Esophagus muscularis mucosa (tissue), 4 donors: ENCODE measurements at regions not wholly inside any gene's neighbourhood (a gene's known extent, or its start where the extent isn't known, plus 50 kb on each side); places are given as distances from the start of the nearest gene placed in this dataset.

ENCODE experiments used
- DNase-seq: peaks from one replicate; pipeline ENCODE4 v3.0.0-alpha.2; 2017; ENCODE audit errors: extremely low spot score
- H3K27ac ChIP-seq, 4 donors: fragments of 200-600 bp; sonication (generic); replicated peaks in 1 of 4; 1 replicate in 3 of 4; 2 replicates in 1 of 4; pipeline ENCODE4 v1.5.1; 2016 to 2019; ENCODE audit warnings: mild to moderate bottlenecking in 1 of 4
- H3K27me3 ChIP-seq, 4 donors: fragments of 200-600 bp; sonication (generic); one replicate each; pipeline versions ENCODE4 v1.5.1 to v1.6.0; 2016 to 2019
- H3K36me3 ChIP-seq, 4 donors: fragments of 200-600 bp; sonication (generic); one replicate each; pipeline ENCODE4 v1.5.1; 2016 to 2019
- H3K4me1 ChIP-seq, 4 donors: fragments of 200-600 bp; sonication (generic); one replicate each; pipeline ENCODE4 v1.5.1; 2016 to 2019
- H3K4me3 ChIP-seq, 4 donors: fragments of 200-600 bp; sonication (generic); 1 replicate in 2 of 4; 2 replicates in 2 of 4; pipeline ENCODE4 v1.5.1; 2016 to 2019; ENCODE audit warnings: mild to moderate bottlenecking in 4 of 4, moderate library complexity in 1 of 4
- H3K9me3 ChIP-seq, 4 donors: fragments of 200-600 bp; sonication (generic); 1 replicate in 3 of 4; 2 replicates in 1 of 4; pipeline ENCODE4 v1.5.1; 2016 to 2019
- EP300 ChIP-seq: sonication (generic); formaldehyde crosslinking; IDR thresholded peaks from one replicate; pipeline ENCODE4 v1.6.1; 2017; ENCODE audit warnings: antibody characterized with exemption
- POLR2A ChIP-seq: fragments of 450-650 bp; IDR thresholded peaks from one replicate; pipeline ENCODE4 v1.6.1; 2017; ENCODE audit warnings: antibody characterized with exemption, moderate library complexity, mild to moderate bottlenecking, low read depth
- POLR2AphosphoS5 ChIP-seq, 2 donors: sonication (generic); formaldehyde crosslinking; IDR thresholded peaks; one replicate each; pipeline ENCODE4 v1.6.1; 2017; ENCODE audit warnings: antibody characterized with exemption in 2 of 2
- WGBS: methylation state at CpG from one replicate; pipeline ENCODE4 v1.1.5; 2018; 5-methylcytosine and 5-hydroxymethylcytosine counted together
- intact Hi-C: fragments of 100-400 bp; cut with DNase I; formaldehyde crosslinking; loops from one replicate; pipeline ENCODE4 v1.15.1; 2023
- TF ChIP-seq, protein P1 (sequence below), 3 experiments: fragments of 200-600 bp in 2 of 3; fragments of 450-650 bp in 1 of 3; sonication (generic) in 2 of 3; IDR thresholded peaks; one replicate each; pipeline ENCODE4 v1.5.1; 2017 to 2019; ENCODE audit warnings: antibody characterized with exemption in 3 of 3, mild to moderate bottlenecking in 2 of 3, moderate library complexity in 1 of 3

DNA sequence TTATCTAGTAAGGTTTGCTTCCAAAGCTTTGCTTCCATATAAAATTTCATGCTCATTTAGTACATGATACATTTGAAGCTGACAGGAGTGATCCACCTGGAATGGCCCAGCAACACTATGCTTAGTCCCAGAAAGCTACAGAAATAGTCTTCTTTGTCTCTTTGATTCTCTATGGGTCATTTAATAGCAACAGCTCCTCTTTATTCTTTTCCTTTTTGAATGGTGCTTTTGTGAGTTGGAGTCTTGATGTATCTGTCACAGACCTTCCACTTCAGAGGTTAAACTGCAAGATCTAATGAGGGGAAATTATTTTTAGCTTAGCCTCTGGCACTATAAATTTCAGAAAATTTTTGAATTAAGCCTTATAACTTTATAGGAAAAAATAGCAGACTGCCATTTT lies 509.5 kb downstream of the KCNA4 start:
- Histone ChIP-seq H3K4me1 (no peaks in the 10 kb centered on the region), H3K27me3 (no peaks in the 10 kb centered on the region), H3K4me3 (no peak overlapping the region), H3K27ac (no peak overlapping the region), H3K9me3 (no peaks in the 10 kb centered on the region), H3K36me3 (no peaks in the 10 kb centered on the region)
- no peak for DNase-seq
- TF ChIP-seq EP300: no peak
- no peak for TF ChIP-seq POLR2A
- TF ChIP-seq, protein P1, sequence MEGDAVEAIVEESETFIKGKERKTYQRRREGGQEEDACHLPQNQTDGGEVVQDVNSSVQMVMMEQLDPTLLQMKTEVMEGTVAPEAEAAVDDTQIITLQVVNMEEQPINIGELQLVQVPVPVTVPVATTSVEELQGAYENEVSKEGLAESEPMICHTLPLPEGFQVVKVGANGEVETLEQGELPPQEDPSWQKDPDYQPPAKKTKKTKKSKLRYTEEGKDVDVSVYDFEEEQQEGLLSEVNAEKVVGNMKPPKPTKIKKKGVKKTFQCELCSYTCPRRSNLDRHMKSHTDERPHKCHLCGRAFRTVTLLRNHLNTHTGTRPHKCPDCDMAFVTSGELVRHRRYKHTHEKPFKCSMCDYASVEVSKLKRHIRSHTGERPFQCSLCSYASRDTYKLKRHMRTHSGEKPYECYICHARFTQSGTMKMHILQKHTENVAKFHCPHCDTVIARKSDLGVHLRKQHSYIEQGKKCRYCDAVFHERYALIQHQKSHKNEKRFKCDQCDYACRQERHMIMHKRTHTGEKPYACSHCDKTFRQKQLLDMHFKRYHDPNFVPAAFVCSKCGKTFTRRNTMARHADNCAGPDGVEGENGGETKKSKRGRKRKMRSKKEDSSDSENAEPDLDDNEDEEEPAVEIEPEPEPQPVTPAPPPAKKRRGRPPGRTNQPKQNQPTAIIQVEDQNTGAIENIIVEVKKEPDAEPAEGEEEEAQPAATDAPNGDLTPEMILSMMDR (IDR thresholded peaks at IDR 0.05): no peak
- no peak for TF ChIP-seq POLR2AphosphoS5 (IDR thresholded peaks at IDR 0.05)
- intact Hi-C loops: no loop called here

- no peaks in the 10 kb centered on the region for H3K4me1 ChIP-seq
- WGBS: 85% methylated on average over 3 of the region's 3 CpGs
- no peaks in the 10 kb centered on the region for H3K27me3 ChIP-seq
- H3K4me3 ChIP-seq: no peak overlapping the region
- H3K27ac ChIP-seq: no peak overlapping the region
- no peak for TF ChIP-seq POLR2AphosphoS5 (IDR thresholded peaks at IDR 0.05)
- TF ChIP-seq, protein P1 (IDR thresholded peaks at IDR 0.05): no peak
- TF ChIP-seq POLR2A: no peak
- no peak for TF ChIP-seq EP300
- intact Hi-C loops: no loop called here
- H3K36me3 ChIP-seq: no peaks in the 10 kb centered on the region
- DNase-seq: no peak
- no peaks in the 10 kb centered on the region for H3K9me3 ChIP-seq
These were observed 521.2 kb downstream of the KCNA4 start for GRCh38 chr11:29495676-29496075.

DNA sequence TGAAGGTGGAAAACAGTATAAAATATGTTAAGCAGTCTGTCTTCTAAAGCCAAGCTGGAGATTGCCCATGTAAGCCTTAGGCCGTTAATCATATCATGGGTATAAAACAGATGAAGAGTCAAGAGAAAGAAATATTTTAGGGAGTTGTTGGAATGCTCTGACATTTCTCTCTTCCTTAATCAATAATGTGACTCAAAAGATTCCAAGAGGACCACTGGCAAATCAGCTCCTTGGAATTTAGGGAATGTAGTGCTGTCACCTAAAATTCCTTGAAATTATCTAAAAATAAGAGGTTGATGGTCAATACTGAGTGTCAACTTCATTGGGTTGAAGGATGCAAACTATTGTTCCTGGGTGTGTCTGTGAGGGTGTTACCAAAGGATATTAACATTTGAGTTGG lies 525.9 kb downstream of the KCNA4 start:
- Histone ChIP-seq H3K9me3 (no peaks in the 10 kb centered on the region), H3K4me3 (no peak overlapping the region), H3K27me3 (no peaks in the 10 kb centered on the region), H3K36me3 (no peaks in the 10 kb centered on the region), H3K27ac (no peak overlapping the region), H3K4me1 (no peaks in the 10 kb centered on the region)
- WGBS: 94% methylated on average over 1 of the region's 1 CpG
- no peak for DNase-seq
- TF ChIP-seq POLR2A (no peak), POLR2AphosphoS5 (IDR thresholded peaks at IDR 0.05) (no peak), EP300 (no peak)
- TF ChIP-seq, protein P1 (IDR thresholded peaks at IDR 0.05): no peak
- intact Hi-C loops: no loop called here

DNA sequence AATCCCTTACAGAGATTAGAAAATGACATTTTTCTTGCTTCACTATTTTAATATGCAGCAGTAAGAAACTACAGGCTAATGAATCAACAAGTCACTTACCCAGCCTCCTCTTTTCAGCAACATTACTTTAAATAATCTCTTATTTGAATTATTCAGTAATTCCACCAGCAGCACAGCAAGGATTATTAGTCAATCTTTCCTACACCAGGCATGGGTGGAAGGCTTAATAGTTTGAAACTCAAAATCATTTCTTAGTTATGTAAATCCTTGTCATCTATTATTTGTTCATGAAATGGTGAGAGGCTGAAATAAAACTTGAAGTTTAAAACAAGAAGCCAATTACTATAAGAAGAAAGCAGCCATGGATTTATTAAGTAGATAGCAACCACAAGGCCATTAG lies 530.5 kb downstream of the KCNA4 start:
- Histone ChIP-seq H3K4me3 (no peak overlapping the region), H3K27ac (no peak overlapping the region), H3K9me3 (no peaks in the 10 kb centered on the region), H3K36me3 (no peaks in the 10 kb centered on the region), H3K4me1 (no peaks in the 10 kb centered on the region), H3K27me3 (no peaks in the 10 kb centered on the region)
- intact Hi-C loops: no loop called here
- no peak for DNase-seq
- TF ChIP-seq POLR2A (no peak), POLR2AphosphoS5 (IDR thresholded peaks at IDR 0.05) (no peak), EP300 (no peak)
- TF ChIP-seq, protein P1 (IDR thresholded peaks at IDR 0.05): no peak

DNA sequence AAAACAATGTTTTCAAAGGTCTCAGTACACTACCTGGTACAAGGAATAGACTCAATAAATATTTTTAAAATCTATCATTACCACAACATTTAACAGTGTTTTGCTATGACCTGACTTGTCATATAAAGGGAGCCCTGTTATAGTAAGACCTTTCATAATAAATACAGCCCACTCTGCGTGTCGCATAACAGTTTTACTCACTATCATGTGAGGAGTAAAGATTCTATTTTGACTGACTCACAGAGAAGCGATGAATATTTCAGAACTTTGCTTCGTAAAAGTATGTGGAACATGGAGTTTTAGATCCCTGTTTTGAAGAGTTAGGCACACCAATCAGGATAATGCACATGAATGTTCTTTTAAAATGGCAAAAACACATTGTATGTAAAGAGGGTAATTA lies 531.2 kb downstream of the KCNA4 start:
- Histone ChIP-seq H3K27ac (no peak overlapping the region), H3K4me3 (no peak overlapping the region), H3K9me3 (no peaks in the 10 kb centered on the region), H3K4me1 (no peaks in the 10 kb centered on the region), H3K36me3 (no peaks in the 10 kb centered on the region), H3K27me3 (no peaks in the 10 kb centered on the region)
- no peak for DNase-seq
- 76% methylated on average over 4 of the region's 4 CpGs for WGBS
- TF ChIP-seq, protein P1 (IDR thresholded peaks at IDR 0.05): no peak
- TF ChIP-seq POLR2AphosphoS5 (IDR thresholded peaks at IDR 0.05): no peak
- TF ChIP-seq EP300: no peak
- no peak for TF ChIP-seq POLR2A
- intact Hi-C loops: no loop called here
